HEK293T (cell line): ENCODE measurements at regions not wholly inside any gene's neighbourhood (a gene's known extent, or its start where the extent isn't known, plus 50 kb on each side); places are given as distances from the start of the nearest gene placed in this dataset.

Experiments used
- CTBP1 ChIP-seq: fragments of 450-650 bp; IDR thresholded peaks from 2 replicates; pipeline ENCODE4 v1.6.1; 2016; ENCODE audit warnings: borderline replicate concordance
- FOXA1 ChIP-seq: fragments of 450-650 bp; IDR thresholded peaks from 2 replicates; pipeline ENCODE4 v1.6.1; 2016; ENCODE audit warnings: mild to moderate bottlenecking
- FOXK2 ChIP-seq: fragments of 450-650 bp; IDR thresholded peaks from 2 replicates; pipeline ENCODE4 v1.6.1; 2016; ENCODE audit warnings: mild to moderate bottlenecking
- TARDBP ChIP-seq: fragments of 450-650 bp; IDR thresholded peaks from 2 replicates; pipeline ENCODE4 v1.6.1; 2016

DNA sequence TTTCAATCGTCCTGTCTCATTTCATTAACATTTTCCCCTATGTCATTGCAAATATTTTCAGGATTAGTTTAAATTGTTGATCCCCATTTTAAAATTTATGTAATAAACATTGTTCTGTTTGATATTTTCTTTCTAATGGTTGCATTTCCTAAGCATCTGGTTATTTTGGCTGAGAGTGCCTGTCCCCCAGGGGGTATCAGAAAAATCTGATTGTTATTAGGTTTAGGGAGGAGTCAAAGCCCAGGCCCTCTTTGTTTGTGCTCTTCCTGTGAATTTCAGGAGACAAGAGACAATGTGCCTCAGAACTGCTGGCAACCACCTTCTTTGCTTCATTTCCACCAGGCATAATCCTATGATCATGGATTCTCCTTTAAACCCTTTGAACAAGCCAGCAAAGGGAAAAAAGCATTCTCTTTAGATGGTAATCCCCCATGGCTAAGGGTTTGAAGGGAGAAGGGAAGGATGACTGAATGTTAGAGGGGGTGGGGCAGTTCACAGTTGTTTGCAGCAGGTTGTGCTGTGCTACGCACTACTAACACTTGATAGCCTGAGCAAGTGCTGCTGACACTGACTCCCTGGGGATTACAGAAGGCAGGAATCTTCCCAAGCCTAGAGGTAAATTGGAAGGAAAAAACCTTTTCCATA is 462.4 kb upstream of the LRRC4C start:
- TF ChIP-seq TARDBP (no peak), FOXA1 (no peak), FOXK2 (no peak), CTBP1 (no peak)
